NB4 (cell line): ENCODE measurements at regions not wholly inside any gene's neighbourhood (a gene's known extent, or its start where the extent isn't known, plus 50 kb on each side); places are given as distances from the start of the nearest gene placed in this dataset.

ENCODE experiments used
- DNase-seq: peaks from one replicate; pipeline ENCODE4 v3.0.0; 2010; ENCODE audit warnings: low read depth
- H3K4me3 ChIP-seq: one replicate; pipeline ENCODE4 v1.5.1; 2011; ENCODE audit warnings: mild to moderate bottlenecking, low read depth, low read length, moderate library complexity
- CTCF ChIP-seq: IDR thresholded peaks from one replicate; pipeline ENCODE4 v1.5.1; 2012; ENCODE audit warnings: low read depth, low read length
- MAX ChIP-seq: IDR thresholded peaks from 2 replicates; pipeline ENCODE4 v1.6.1; 2011; ENCODE audit warnings: low read depth, low read length
- MYC ChIP-seq: IDR thresholded peaks from 2 replicates; pipeline ENCODE4 v1.6.1; 2011; ENCODE audit warnings: low read depth, low read length
- POLR2A ChIP-seq: IDR thresholded peaks from 2 replicates; pipeline ENCODE4 v1.6.1; 2011; ENCODE audit warnings: mild to moderate bottlenecking; ENCODE audit not compliant: insufficient read length; ENCODE audit errors: extremely low read depth

GRCh38 chr6:134400941-134401340 lies 83.0 kb upstream of the SGK1 start:
- TF ChIP-seq CTCF (no peak), MYC (no peak), POLR2A (no peak), MAX (no peak)
- no peak for DNase-seq

GRCh38 chr6:134398453-134398852 lies 80.5 kb upstream of the SGK1 start:
- no peak overlapping the region for H3K4me3 ChIP-seq
- TF ChIP-seq POLR2A (no peak), CTCF (no peak), MAX (peak; percentile 78), MYC (peak; percentile 60; the same call in 1 of the 2 replicates)

More at GRCh38 chr6:134400941-134401340, 83.0 kb upstream of the SGK1 start:
- H3K4me3 ChIP-seq = no peak overlapping the region

GRCh38 chr6:134397676-134398075 lies 79.8 kb upstream of the SGK1 start:
- no peak overlapping the region for H3K4me3 ChIP-seq
- TF ChIP-seq POLR2A (no peak), CTCF (no peak), MYC (no peak), MAX (no peak)
- no peak for DNase-seq

More at GRCh38 chr6:134398453-134398852, 80.5 kb upstream of the SGK1 start:
- DNase-seq = peak; percentile 74

GRCh38 chr6:134394905-134395304 lies 77.0 kb upstream of the SGK1 start:
- TF ChIP-seq MYC (no peak), CTCF (no peak), MAX (no peak), POLR2A (no peak)
- H3K4me3 ChIP-seq = no peak overlapping the region
- no peak for DNase-seq

- no peak for DNase-seq
- no peak for TF ChIP-seq MAX
- no peak for TF ChIP-seq CTCF
- TF ChIP-seq POLR2A = no peak
- TF ChIP-seq MYC = no peak
- no peak overlapping the region for H3K4me3 ChIP-seq
Observed at GRCh38 chr6:134394208-134394607, 76.3 kb upstream of the SGK1 start.

GRCh38 chr6:134391205-134391604 lies 73.3 kb upstream of the SGK1 start:
- TF ChIP-seq POLR2A = no peak
- no peak for TF ChIP-seq MAX
- TF ChIP-seq MYC = no peak
- no peak overlapping the region for H3K4me3 ChIP-seq
- no peak for DNase-seq
